ENCODE measurements at regions not wholly inside any gene's neighbourhood (a gene's known extent, or its start where the extent isn't known, plus 50 kb on each side); places are given as distances from the start of the nearest gene placed in this dataset.

- TF ChIP-seq EZH2phosphoT487 (IDR thresholded peaks at IDR 0.05; ENCODE audit: borderline replicate concordance, low read depth, low read length) (no peak), CTCF (conservative IDR thresholded peaks at IDR 0.05; ENCODE audit: low read length) (no peak)
- no peak overlapping the region for H2AFZ ChIP-seq (ENCODE audit: low read length)
- no TSS peak for BruUV-seq (replicated peaks)
- ChIA-PET CTCF (ENCODE audit: unreplicated experiment) (no interaction called here), POLR2A (no interaction called here)
- H3K4me3 ChIP-seq (ENCODE audit: low read depth, low read length, poor library complexity, severe bottlenecking) = no peak overlapping the region
- H3K36me3 ChIP-seq (ENCODE audit: insufficient read depth, low read length) = no peaks in the 10 kb centered on the region
- intact Hi-C loops (cut with micrococcal nuclease; ENCODE audit: unreplicated experiment) = no loop called here
- no peaks in the 10 kb centered on the region for H4K20me1 ChIP-seq (ENCODE audit: insufficient read depth, low read length)
- no peak for DNase-seq (ENCODE audit: low spot score)
- H3K9me3 ChIP-seq (ENCODE audit: low read length) = no peaks in the 10 kb centered on the region
- no peaks in the 10 kb centered on the region for H3K79me2 ChIP-seq (ENCODE audit: insufficient read depth, low read depth, low read length)
- no peaks in the 10 kb centered on the region for H3K4me1 ChIP-seq (ENCODE audit: insufficient read depth, low read length, poor library complexity, severe bottlenecking)
- H3K9me2 ChIP-seq (ENCODE audit: insufficient read depth, low read length) = no peaks in the 10 kb centered on the region
- H3K27ac ChIP-seq (ENCODE audit: low read depth, low read length, poor library complexity, severe bottlenecking) = no peak overlapping the region
- H3K4me2 ChIP-seq (ENCODE audit: low read length) = no peak overlapping the region
Measured at GRCh38 chr1:198472997-198473396, 67.5 kb downstream of the ATP6V1G3 start.

GRCh38 chr1:198472119-198472518 lies 68.4 kb downstream of the ATP6V1G3 start:
- H4K20me1 ChIP-seq (ENCODE audit: insufficient read depth, low read length) = no peaks in the 10 kb centered on the region
- POLR2A ChIA-PET = interaction anchor here (0.8 to 1.1 kb wide), 2 partner anchors 9 to 15 kb away, joined by 4 to 5 read pairs; no protein-coding TSS in a partner anchor
- no peak for TF ChIP-seq EZH2phosphoT487 (IDR thresholded peaks at IDR 0.05; ENCODE audit: borderline replicate concordance, low read depth, low read length)
- no peak for TF ChIP-seq CTCF (conservative IDR thresholded peaks at IDR 0.05; ENCODE audit: low read length)
- H3K4me3 ChIP-seq (ENCODE audit: low read depth, low read length, poor library complexity, severe bottlenecking) = no peak overlapping the region
- no peaks in the 10 kb centered on the region for H3K79me2 ChIP-seq (ENCODE audit: insufficient read depth, low read depth, low read length)
- BruUV-seq (replicated peaks) = no TSS peak
- no peak overlapping the region for H2AFZ ChIP-seq (ENCODE audit: low read length)
- no peak overlapping the region for H3K4me2 ChIP-seq (ENCODE audit: low read length)
- no peaks in the 10 kb centered on the region for H3K9me2 ChIP-seq (ENCODE audit: insufficient read depth, low read length)
- no peak overlapping the region for H3K27ac ChIP-seq (ENCODE audit: low read depth, low read length, poor library complexity, severe bottlenecking)
- intact Hi-C loops (cut with micrococcal nuclease; ENCODE audit: unreplicated experiment) = no loop called here
- no peaks in the 10 kb centered on the region for H3K9me3 ChIP-seq (ENCODE audit: low read length)
- no peak for DNase-seq (ENCODE audit: low spot score)
- CTCF ChIA-PET (ENCODE audit: unreplicated experiment) = no interaction called here
- no peaks in the 10 kb centered on the region for H3K36me3 ChIP-seq (ENCODE audit: insufficient read depth, low read length)
- no peaks in the 10 kb centered on the region for H3K4me1 ChIP-seq (ENCODE audit: insufficient read depth, low read length, poor library complexity, severe bottlenecking)

GRCh38 chr1:198467907-198468306 lies 72.6 kb downstream of the ATP6V1G3 start:
- ChIA-PET POLR2A (interaction anchor here (0.7 to 2.9 kb wide), 9 partner anchors 10 to 619 kb away, joined by 3 to 12 read pairs (median 3); no protein-coding TSS in a partner anchor), CTCF (ENCODE audit: unreplicated experiment) (interaction anchor here (0.5 kb wide), 1 partner anchor 181 kb away, joined by 3 read pairs; no protein-coding TSS in a partner anchor)
- H3K36me3 ChIP-seq (ENCODE audit: insufficient read depth, low read length) = no peaks in the 10 kb centered on the region
- TF ChIP-seq EZH2phosphoT487 (IDR thresholded peaks at IDR 0.05; ENCODE audit: borderline replicate concordance, low read depth, low read length) (no peak), CTCF (conservative IDR thresholded peaks at IDR 0.05; ENCODE audit: low read length) (no peak)
- no peaks in the 10 kb centered on the region for H4K20me1 ChIP-seq (ENCODE audit: insufficient read depth, low read length)
- peak overlapping the region; percentile 45 for H2AFZ ChIP-seq (ENCODE audit: low read length)
- H3K4me1 ChIP-seq (ENCODE audit: insufficient read depth, low read length, poor library complexity, severe bottlenecking) = no peaks in the 10 kb centered on the region
- intact Hi-C loops (cut with micrococcal nuclease; ENCODE audit: unreplicated experiment) = loop anchor here (2.0 to 10.0 kb wide), 5 partner anchors 219 to 1321 kb away; partner anchors contain the start of gene ASPM
- H3K79me2 ChIP-seq (ENCODE audit: insufficient read depth, low read depth, low read length) = no peaks in the 10 kb centered on the region
- no peak overlapping the region for H3K4me3 ChIP-seq (ENCODE audit: low read depth, low read length, poor library complexity, severe bottlenecking)
- no TSS peak for BruUV-seq (replicated peaks)
- H3K9me3 ChIP-seq (ENCODE audit: low read length) = no peaks in the 10 kb centered on the region
- no peaks in the 10 kb centered on the region for H3K9me2 ChIP-seq (ENCODE audit: insufficient read depth, low read length)
- DNase-seq (ENCODE audit: low spot score) = no peak
- no peak overlapping the region for H3K4me2 ChIP-seq (ENCODE audit: low read length)
- no peak overlapping the region for H3K27ac ChIP-seq (ENCODE audit: low read depth, low read length, poor library complexity, severe bottlenecking)

Measured in OCI-LY7 (cell line).